CD4-positive, CD25-positive, alpha-beta regulatory T cell (primary cell): ENCODE measurements at regions not wholly inside any gene's neighbourhood (a gene's known extent, or its start where the extent isn't known, plus 50 kb on each side); places are given as distances from the start of the nearest gene placed in this dataset.

Experiments used
- ATAC-seq, 2 donors: fragments of 150-1000 bp; cut with Tn5 transposase; one replicate each; pipeline ENCODE4 v1.10.0; 2021; ENCODE audit warnings: low read depth in 2 of 2, moderate number of reproducible peaks in 2 of 2, moderate library complexity in 1 of 2
- DNase-seq, 3 donors: peaks; one replicate each; pipeline versions ENCODE4 v3.0.0 to v3.0.0-alpha.2; 2012 to 2022; ENCODE audit warnings: mixed read lengths in 1 of 3
- H3K27ac ChIP-seq: one replicate; pipeline ENCODE4 v1.7.0; 2013; ENCODE audit warnings: mild to moderate bottlenecking, low read length; ENCODE audit not compliant: insufficient read depth, poor library complexity, severe bottlenecking
- H3K27me3 ChIP-seq: one replicate; pipeline ENCODE4 v1.7.0; 2013; ENCODE audit warnings: low read length; ENCODE audit not compliant: control insufficient read depth, insufficient read depth
- H3K36me3 ChIP-seq: one replicate; pipeline ENCODE4 v1.7.0; 2013; ENCODE audit warnings: mild to moderate bottlenecking, low read length, moderate library complexity; ENCODE audit not compliant: control insufficient read depth, insufficient read depth
- H3K4me1 ChIP-seq: 2 replicates; pipeline ENCODE4 v1.7.0; 2013; ENCODE audit warnings: mild to moderate bottlenecking, low read length; ENCODE audit not compliant: insufficient read depth, control insufficient read depth, poor library complexity, severe bottlenecking
- H3K4me3 ChIP-seq: one replicate; pipeline ENCODE4 v1.7.0; 2013; ENCODE audit warnings: low read depth, mild to moderate bottlenecking, low read length, moderate library complexity
- H3K9me3 ChIP-seq, 2 experiments: 1 replicate in 1 of 2; 2 replicates in 1 of 2; pipeline ENCODE4 v1.7.0; 2013; ENCODE audit warnings: low read length in 2 of 2, mild to moderate bottlenecking in 1 of 2, moderate library complexity in 1 of 2; ENCODE audit not compliant: control insufficient read depth in 2 of 2
- H3K27ac Mint-ChIP-seq, 3 donors: one replicate each; pipeline ENCODE4 v1.8.0; 2020 to 2022; ENCODE audit warnings: mild to moderate bottlenecking in 3 of 3, mixed read lengths in 3 of 3, moderate library complexity in 2 of 3
- H3K27me3 Mint-ChIP-seq: one replicate; pipeline ENCODE4 v1.8.0; 2022; ENCODE audit warnings: mild to moderate bottlenecking, mixed read lengths
- H3K36me3 Mint-ChIP-seq: one replicate; pipeline ENCODE4 v1.8.0; 2020; ENCODE audit warnings: mixed read lengths
- H3K4me1 Mint-ChIP-seq, 4 donors: one replicate each; pipeline ENCODE4 v1.8.0; 2020 to 2022; ENCODE audit warnings: mixed read lengths in 4 of 4, mild to moderate bottlenecking in 1 of 4
- H3K4me3 Mint-ChIP-seq, 4 donors: one replicate each; pipeline ENCODE4 v1.8.0; 2020 to 2022; ENCODE audit warnings: mild to moderate bottlenecking in 4 of 4, mixed read lengths in 4 of 4, moderate library complexity in 3 of 4
- H3K9me3 Mint-ChIP-seq, 7 donors: one replicate each; pipeline ENCODE4 v1.8.0; 2020 to 2022; ENCODE audit warnings: mixed read lengths in 7 of 7, mild to moderate bottlenecking in 3 of 7, moderate library complexity in 2 of 7

DNA sequence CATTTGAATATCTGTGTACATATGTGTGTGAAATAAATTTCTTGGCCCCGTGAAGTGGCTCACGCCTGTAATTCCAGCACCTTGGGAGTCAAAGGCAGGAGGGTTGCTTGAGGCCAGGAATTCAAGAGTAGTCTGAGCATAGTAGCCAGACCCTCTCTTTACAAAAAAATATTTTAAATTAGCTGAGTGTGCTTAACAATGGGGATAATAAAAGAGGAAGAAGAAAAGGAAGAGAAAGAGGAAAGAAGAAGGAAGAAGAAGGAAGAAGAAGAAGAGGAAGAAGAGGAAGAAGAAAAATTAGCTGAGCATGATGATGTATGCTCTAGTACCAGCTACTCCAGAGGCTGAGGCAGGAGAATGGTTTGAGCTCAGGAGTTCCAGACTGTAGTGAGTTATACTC is 52.1 kb upstream of the XPO1 start:
- H3K9me3 ChIP-seq, result no peaks in the 10 kb centered on the region
- no peaks in the 10 kb centered on the region for H3K36me3 ChIP-seq
- DNase-seq (no peak), ATAC-seq (no peak)
- H3K27ac ChIP-seq, result no peak overlapping the region
- H3K27ac Mint-ChIP-seq, result no peak overlapping the region
- no peaks in the 10 kb centered on the region for H3K4me1 ChIP-seq
- no peak overlapping the region for H3K4me3 ChIP-seq
- H3K9me3 Mint-ChIP-seq, result peaks cover 0 to 7% (median 0%) of the 10 kb centered on the region in 7 donors
- H3K27me3 Mint-ChIP-seq, result peaks cover 9% of the 10 kb centered on the region
- H3K36me3 Mint-ChIP-seq, result no peaks in the 10 kb centered on the region
- no peaks in the 10 kb centered on the region for H3K4me1 Mint-ChIP-seq
- H3K27me3 ChIP-seq, result peaks cover 1% of the 10 kb centered on the region
- H3K4me3 Mint-ChIP-seq, result no peak overlapping the region

DNA sequence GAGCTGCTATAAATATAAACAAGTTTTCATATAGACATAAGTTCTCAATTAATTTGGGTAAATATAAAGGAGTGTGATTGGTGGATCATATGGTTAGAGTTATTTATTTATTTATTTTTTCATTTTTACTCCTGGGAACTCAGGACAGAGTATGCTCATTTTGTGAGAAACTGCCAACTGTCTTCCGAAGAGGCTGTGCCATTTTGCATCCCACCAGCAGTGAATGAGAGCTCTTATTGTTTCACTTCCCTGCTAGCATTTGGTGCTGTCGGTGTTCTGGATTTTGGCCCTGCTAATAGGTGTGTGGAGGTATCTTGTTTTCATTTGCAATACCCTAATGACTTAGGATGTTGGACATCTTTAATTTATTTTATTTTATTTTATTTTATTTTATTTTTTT is 50.4 kb upstream of the XPO1 start:
- no peak for ATAC-seq
- Histone ChIP-seq H3K9me3 (no peaks in the 10 kb centered on the region), H3K4me3 (no peak overlapping the region), H3K36me3 (no peaks in the 10 kb centered on the region), H3K27me3 (peaks cover 1% of the 10 kb centered on the region), H3K4me1 (no peaks in the 10 kb centered on the region), H3K27ac (no peak overlapping the region)
- no peak for DNase-seq
- H3K36me3 Mint-ChIP-seq, result no peaks in the 10 kb centered on the region
- no peak overlapping the region for H3K4me3 Mint-ChIP-seq
- H3K4me1 Mint-ChIP-seq, result no peaks in the 10 kb centered on the region
- peaks cover 0 to 5% (median 0%) of the 10 kb centered on the region in 7 donors for H3K9me3 Mint-ChIP-seq
- peaks cover 9% of the 10 kb centered on the region for H3K27me3 Mint-ChIP-seq
- H3K27ac Mint-ChIP-seq, result no peak overlapping the region
